ENCODE measurements at regions not wholly inside any gene's neighbourhood (a gene's known extent, or its start where the extent isn't known, plus 50 kb on each side); places are given as distances from the start of the nearest gene placed in this dataset.
A peak's percentile ranks its signal among the peaks of the same experiment; 100 is the strongest.
"Not testable (repeated sequence)": the region's sequence is repeated elsewhere in the genome, so short reads cannot be mapped to it uniquely, and the experiment has no call there.

DNA sequence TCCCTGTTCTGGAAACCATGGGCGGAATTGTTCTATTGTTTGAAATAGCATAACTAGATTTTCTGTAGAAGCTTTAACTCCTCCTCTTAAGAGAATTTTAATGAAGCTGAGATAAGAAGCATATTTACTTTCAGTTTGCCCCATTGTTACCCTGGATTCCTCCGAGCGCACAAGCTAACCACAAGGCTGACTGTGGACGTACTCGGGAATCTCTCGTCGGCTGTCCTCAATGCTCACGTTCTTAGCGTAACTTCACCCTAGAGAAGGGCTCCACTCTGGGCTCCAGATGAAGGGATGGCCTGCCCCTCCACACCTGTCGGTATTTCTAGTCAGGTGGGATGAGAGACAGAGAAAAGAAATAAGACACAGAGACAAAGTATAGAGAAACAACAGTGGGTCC lies 76.7 kb upstream of the ZNF195 start:
- CTCF ChIA-PET: interaction anchor here (0.6 kb wide), 1 partner anchor 60 kb away, joined by 3 read pairs; no protein-coding TSS in a partner anchor
- H3K4me3 ChIP-seq (ENCODE audit: control insufficient read depth in 1 of 7, extremely low read depth in 1 of 7, insufficient read depth in 4 of 7, low read depth in 2 of 7, low read length in 6 of 7): peak overlapping the region in 4 of 7 experiments; percentile 26 to 69 (median 43)
- H3K4me1 ChIP-seq (ENCODE audit: control extremely low read depth in 1 of 4, control insufficient read depth in 4 of 4, insufficient read depth in 4 of 4, low read length in 3 of 4); H3K27ac ChIP-seq (ENCODE audit: insufficient read depth in 1 of 2, low read depth in 1 of 2, low read length in 2 of 2, poor library complexity in 1 of 2, severe bottlenecking in 2 of 2); POLR2A ChIA-PET; H3K36me3 ChIP-seq (ENCODE audit: control insufficient read depth in 4 of 4, insufficient read depth in 4 of 4, low read length in 3 of 4); H3K9me3 ChIP-seq (ENCODE audit: control extremely low read depth in 1 of 5, control insufficient read depth in 4 of 5, insufficient read depth in 2 of 5, low read depth in 1 of 5, low read length in 4 of 5); H3K27me3 ChIP-seq (replicated peaks in 2 of 5; ENCODE audit: control insufficient read depth in 4 of 5, insufficient read depth in 5 of 5, low read length in 4 of 5): not testable (repeated sequence)
- WGBS (ENCODE audit: insufficient coverage): 4% methylated on average over 8 of the region's 10 CpGs
- peak; percentile 26 to 67 (median 44) for DNase-seq

- H3K27ac ChIP-seq (ENCODE audit: insufficient read depth in 1 of 2, low read depth in 1 of 2, low read length in 2 of 2, poor library complexity in 1 of 2, severe bottlenecking in 2 of 2); H3K36me3 ChIP-seq (ENCODE audit: control insufficient read depth in 4 of 4, insufficient read depth in 4 of 4, low read length in 3 of 4); H3K9me3 ChIP-seq (ENCODE audit: control extremely low read depth in 1 of 5, control insufficient read depth in 4 of 5, insufficient read depth in 2 of 5, low read depth in 1 of 5, low read length in 4 of 5); H3K4me1 ChIP-seq (ENCODE audit: control extremely low read depth in 1 of 4, control insufficient read depth in 4 of 4, insufficient read depth in 4 of 4, low read length in 3 of 4); POLR2A ChIA-PET; H3K27me3 ChIP-seq (replicated peaks in 2 of 5; ENCODE audit: control insufficient read depth in 4 of 5, insufficient read depth in 5 of 5, low read length in 4 of 5); CTCF ChIA-PET: not testable (repeated sequence)
- WGBS (ENCODE audit: insufficient coverage): 0% methylated on average over 4 of the region's 16 CpGs
- peak; percentile 64 to 79 (median 73) for DNase-seq
- peak overlapping the region in 3 of 7 experiments; percentile 13 to 66 (median 41) for H3K4me3 ChIP-seq (ENCODE audit: control insufficient read depth in 1 of 7, extremely low read depth in 1 of 7, insufficient read depth in 4 of 7, low read depth in 2 of 7, low read length in 6 of 7)
These were observed 75.9 kb upstream of the ZNF195 start for GRCh38 chr11:3454844-3455243.

DNA sequence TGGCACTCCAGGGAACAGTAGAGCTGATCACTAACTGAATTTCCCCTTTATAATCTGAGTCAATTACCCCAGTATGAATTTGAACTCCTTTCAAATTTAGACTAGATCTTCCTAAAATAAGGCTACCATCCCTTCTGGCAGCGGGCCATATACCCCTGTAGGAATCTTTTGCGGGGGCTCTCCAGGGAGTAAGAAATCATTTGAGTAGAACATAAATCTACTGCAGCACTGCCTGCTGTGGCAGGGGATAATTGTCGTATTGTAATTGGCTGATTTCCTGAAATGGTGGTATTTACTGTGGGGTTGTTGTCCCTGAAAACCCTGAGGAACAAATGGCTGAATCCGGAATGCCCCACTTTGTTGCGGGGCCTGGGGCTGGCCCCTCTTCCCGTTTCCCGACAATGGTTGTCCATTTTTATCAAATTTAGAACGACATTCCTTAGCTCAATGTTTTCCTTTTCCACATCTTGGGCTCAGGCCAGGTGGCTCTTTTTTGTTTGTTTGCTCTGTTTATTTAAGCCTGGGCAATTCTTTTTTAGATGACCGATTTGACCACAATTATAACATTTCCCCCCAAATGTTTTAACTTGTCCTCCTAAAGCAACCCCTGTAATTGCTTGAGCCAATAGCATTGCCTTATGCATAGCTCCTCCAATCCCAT lies 74.8 kb upstream of the ZNF195 start:
- POLR2A ChIA-PET; H3K4me1 ChIP-seq (ENCODE audit: control extremely low read depth in 1 of 4, control insufficient read depth in 4 of 4, insufficient read depth in 4 of 4, low read length in 3 of 4); CTCF ChIA-PET; H3K27ac ChIP-seq (ENCODE audit: insufficient read depth in 1 of 2, low read depth in 1 of 2, low read length in 2 of 2, poor library complexity in 1 of 2, severe bottlenecking in 2 of 2); H3K36me3 ChIP-seq (ENCODE audit: control insufficient read depth in 4 of 4, insufficient read depth in 4 of 4, low read length in 3 of 4); DNase-seq; H3K4me3 ChIP-seq (ENCODE audit: control insufficient read depth in 1 of 7, extremely low read depth in 1 of 7, insufficient read depth in 4 of 7, low read depth in 2 of 7, low read length in 6 of 7); H3K9me3 ChIP-seq (ENCODE audit: control extremely low read depth in 1 of 5, control insufficient read depth in 4 of 5, insufficient read depth in 2 of 5, low read depth in 1 of 5, low read length in 4 of 5); H3K27me3 ChIP-seq (replicated peaks in 2 of 5; ENCODE audit: control insufficient read depth in 4 of 5, insufficient read depth in 5 of 5, low read length in 4 of 5): not testable (repeated sequence)
- WGBS (ENCODE audit: insufficient coverage): 60% methylated on average over 6 of the region's 9 CpGs

- DNase-seq; H3K4me1 ChIP-seq (ENCODE audit: control extremely low read depth in 1 of 4, control insufficient read depth in 4 of 4, insufficient read depth in 4 of 4, low read length in 3 of 4); H3K27me3 ChIP-seq (replicated peaks in 2 of 5; ENCODE audit: control insufficient read depth in 4 of 5, insufficient read depth in 5 of 5, low read length in 4 of 5); H3K27ac ChIP-seq (ENCODE audit: insufficient read depth in 1 of 2, low read depth in 1 of 2, low read length in 2 of 2, poor library complexity in 1 of 2, severe bottlenecking in 2 of 2); POLR2A ChIA-PET; H3K36me3 ChIP-seq (ENCODE audit: control insufficient read depth in 4 of 4, insufficient read depth in 4 of 4, low read length in 3 of 4); CTCF ChIA-PET; H3K9me3 ChIP-seq (ENCODE audit: control extremely low read depth in 1 of 5, control insufficient read depth in 4 of 5, insufficient read depth in 2 of 5, low read depth in 1 of 5, low read length in 4 of 5); H3K4me3 ChIP-seq (ENCODE audit: control insufficient read depth in 1 of 7, extremely low read depth in 1 of 7, insufficient read depth in 4 of 7, low read depth in 2 of 7, low read length in 6 of 7): not testable (repeated sequence)
- WGBS (ENCODE audit: insufficient coverage): no CpG with 5 or more reads among the region's 1 CpG
These were observed 71.9 kb upstream of the ZNF195 start for GRCh38 chr11:3450822-3451221.

GRCh38 chr11:3445535-3445934 lies 66.6 kb upstream of the ZNF195 start:
- CTCF ChIA-PET; H3K27me3 ChIP-seq (replicated peaks in 2 of 5; ENCODE audit: control insufficient read depth in 4 of 5, insufficient read depth in 5 of 5, low read length in 4 of 5); H3K4me3 ChIP-seq (ENCODE audit: control insufficient read depth in 1 of 7, extremely low read depth in 1 of 7, insufficient read depth in 4 of 7, low read depth in 2 of 7, low read length in 6 of 7); H3K36me3 ChIP-seq (ENCODE audit: control insufficient read depth in 4 of 4, insufficient read depth in 4 of 4, low read length in 3 of 4); H3K9me3 ChIP-seq (ENCODE audit: control extremely low read depth in 1 of 5, control insufficient read depth in 4 of 5, insufficient read depth in 2 of 5, low read depth in 1 of 5, low read length in 4 of 5); POLR2A ChIA-PET; H3K27ac ChIP-seq (ENCODE audit: insufficient read depth in 1 of 2, low read depth in 1 of 2, low read length in 2 of 2, poor library complexity in 1 of 2, severe bottlenecking in 2 of 2): not testable (repeated sequence)
- WGBS (ENCODE audit: insufficient coverage): no CpG with 5 or more reads among the region's 3 CpGs
- peaks cover 0 to 10% (median 2%) of the 10 kb centered on the region in 4 experiments for H3K4me1 ChIP-seq (ENCODE audit: control extremely low read depth in 1 of 4, control insufficient read depth in 4 of 4, insufficient read depth in 4 of 4, low read length in 3 of 4)
- DNase-seq: peak in 1 of 3 donors; percentile 2

DNA sequence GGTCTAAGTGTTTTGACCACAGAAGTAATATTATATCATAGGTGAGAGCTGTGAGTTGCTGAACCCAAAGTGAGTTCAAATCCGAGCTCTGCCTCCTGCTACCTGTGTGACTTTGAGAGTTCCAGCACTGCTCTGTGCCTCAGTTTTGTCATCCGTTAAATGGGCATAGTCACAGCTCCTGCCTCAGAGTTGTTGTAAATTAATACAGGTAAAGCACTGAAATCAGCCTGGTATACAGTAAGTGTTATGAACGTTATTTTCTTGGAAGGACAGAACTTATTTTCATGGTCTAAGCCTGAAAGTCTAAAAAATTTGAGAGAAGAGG lies 65.4 kb upstream of the ZNF195 start:
- POLR2A ChIA-PET; H3K4me3 ChIP-seq (ENCODE audit: control insufficient read depth in 1 of 7, extremely low read depth in 1 of 7, insufficient read depth in 4 of 7, low read depth in 2 of 7, low read length in 6 of 7); H3K27ac ChIP-seq (ENCODE audit: insufficient read depth in 1 of 2, low read depth in 1 of 2, low read length in 2 of 2, poor library complexity in 1 of 2, severe bottlenecking in 2 of 2); H3K27me3 ChIP-seq (replicated peaks in 2 of 5; ENCODE audit: control insufficient read depth in 4 of 5, insufficient read depth in 5 of 5, low read length in 4 of 5); H3K9me3 ChIP-seq (ENCODE audit: control extremely low read depth in 1 of 5, control insufficient read depth in 4 of 5, insufficient read depth in 2 of 5, low read depth in 1 of 5, low read length in 4 of 5); DNase-seq; CTCF ChIA-PET; H3K36me3 ChIP-seq (ENCODE audit: control insufficient read depth in 4 of 4, insufficient read depth in 4 of 4, low read length in 3 of 4): not testable (repeated sequence)
- peaks cover 0 to 10% (median 2%) of the 10 kb centered on the region in 4 experiments for H3K4me1 ChIP-seq (ENCODE audit: control extremely low read depth in 1 of 4, control insufficient read depth in 4 of 4, insufficient read depth in 4 of 4, low read length in 3 of 4)
- WGBS (ENCODE audit: insufficient coverage): 70% methylated on average over 2 of the region's 3 CpGs

DNA sequence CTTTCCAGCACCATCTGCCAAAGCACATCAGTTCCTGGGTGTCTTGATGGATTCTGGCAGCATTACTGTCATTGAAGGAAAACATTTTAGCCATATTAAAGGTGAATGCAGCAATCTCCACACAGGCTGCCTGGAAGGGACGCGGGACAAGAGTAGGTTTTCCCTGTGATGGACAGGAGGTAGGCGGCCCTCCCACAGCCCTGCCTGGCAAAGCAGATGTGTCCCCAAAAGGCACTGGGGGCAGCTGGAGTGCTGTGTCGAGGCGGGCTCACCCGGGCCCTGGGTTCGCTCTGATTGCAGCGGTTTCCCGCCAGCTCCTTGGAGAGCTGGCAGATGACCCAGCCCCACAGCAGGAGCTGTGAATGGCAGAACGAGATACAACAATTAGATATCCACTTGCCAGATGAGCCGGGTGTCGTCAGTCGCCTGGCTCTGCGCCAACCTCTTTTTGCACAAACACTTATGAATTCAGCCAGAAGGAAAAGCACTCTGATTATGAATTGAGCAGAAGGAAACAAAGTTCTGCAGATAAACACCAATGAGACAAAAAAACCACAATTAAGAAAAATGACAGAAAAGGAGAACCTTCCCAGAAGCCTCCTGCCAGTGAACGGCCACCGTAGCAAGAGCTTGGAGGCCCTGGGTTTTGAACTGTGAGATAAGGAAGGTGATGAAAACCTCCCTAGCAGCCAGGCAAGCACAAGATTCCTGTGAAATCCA lies 64.9 kb upstream of the ZNF195 start:
- POLR2A ChIA-PET; H3K27me3 ChIP-seq (replicated peaks in 2 of 5; ENCODE audit: control insufficient read depth in 4 of 5, insufficient read depth in 5 of 5, low read length in 4 of 5); H3K9me3 ChIP-seq (ENCODE audit: control extremely low read depth in 1 of 5, control insufficient read depth in 4 of 5, insufficient read depth in 2 of 5, low read depth in 1 of 5, low read length in 4 of 5); H3K4me3 ChIP-seq (ENCODE audit: control insufficient read depth in 1 of 7, extremely low read depth in 1 of 7, insufficient read depth in 4 of 7, low read depth in 2 of 7, low read length in 6 of 7); H3K27ac ChIP-seq (ENCODE audit: insufficient read depth in 1 of 2, low read depth in 1 of 2, low read length in 2 of 2, poor library complexity in 1 of 2, severe bottlenecking in 2 of 2); H3K36me3 ChIP-seq (ENCODE audit: control insufficient read depth in 4 of 4, insufficient read depth in 4 of 4, low read length in 3 of 4); CTCF ChIA-PET: not testable (repeated sequence)
- peak; percentile 49 to 80 (median 77) for DNase-seq
- peaks cover 0 to 10% (median 2%) of the 10 kb centered on the region in 4 experiments for H3K4me1 ChIP-seq (ENCODE audit: control extremely low read depth in 1 of 4, control insufficient read depth in 4 of 4, insufficient read depth in 4 of 4, low read length in 3 of 4)
- 16% methylated on average over 5 of the region's 16 CpGs for WGBS (ENCODE audit: insufficient coverage)

All from common myeloid progenitor, CD34-positive (primary cell).